Fibroblast of pulmonary artery (primary cell): ENCODE measurements at regions not wholly inside any gene's neighbourhood (a gene's known extent, or its start where the extent isn't known, plus 50 kb on each side); places are given as distances from the start of the nearest gene placed in this dataset.
A peak's percentile ranks its signal among the peaks of the same experiment; 100 is the strongest.

Experiments used
- DNase-seq: peaks from one replicate; pipeline ENCODE4 v3.0.0-alpha.2; 2010; ENCODE audit warnings: low read depth
- H3K4me3 ChIP-seq: replicated peaks from 2 replicates; pipeline ENCODE4 v1.5.1; 2011; ENCODE audit warnings: low read depth, mild to moderate bottlenecking, control low read depth, low read length, moderate library complexity
- CTCF ChIP-seq: IDR thresholded peaks from 2 replicates; pipeline ENCODE4 v1.5.1; 2011; ENCODE audit warnings: mild to moderate bottlenecking, control low read depth, low read length, inconsistent platforms; ENCODE audit errors: missing control alignments

- no peak for DNase-seq
- no peak for TF ChIP-seq CTCF
- no peak overlapping the region for H3K4me3 ChIP-seq
These were observed 168.6 kb upstream of the IRX3 start for GRCh38 chr16:54455030-54455725.

- no peak for DNase-seq
- H3K4me3 ChIP-seq, result no peak overlapping the region
- TF ChIP-seq CTCF, result no peak
These were observed 168.0 kb upstream of the IRX3 start for GRCh38 chr16:54454616-54455015.

GRCh38 chr16:54453871-54454270 lies 167.3 kb upstream of the IRX3 start:
- no peak for DNase-seq
- TF ChIP-seq CTCF, result no peak
- H3K4me3 ChIP-seq, result no peak overlapping the region

GRCh38 chr16:54447576-54448440 lies 161.2 kb upstream of the IRX3 start:
- TF ChIP-seq CTCF, result no peak
- DNase-seq, result peak; percentile 74
- H3K4me3 ChIP-seq, result no peak overlapping the region

- no peak for TF ChIP-seq CTCF
- H3K4me3 ChIP-seq, result no peak overlapping the region
- peak; percentile 84 for DNase-seq
These were observed 160.1 kb upstream of the IRX3 start for GRCh38 chr16:54446639-54447038.

- TF ChIP-seq CTCF, result no peak
- peak; percentile 16 for DNase-seq
- H3K4me3 ChIP-seq, result no peak overlapping the region
These were observed 158.4 kb upstream of the IRX3 start for GRCh38 chr16:54444851-54445458.
